K562 (cell line): ENCODE measurements at regions not wholly inside any gene's neighbourhood (a gene's known extent, or its start where the extent isn't known, plus 50 kb on each side); places are given as distances from the start of the nearest gene placed in this dataset.
"Not testable (repeated sequence)": the region's sequence is repeated elsewhere in the genome, so short reads cannot be mapped to it uniquely, and the experiment has no call there.

ENCODE experiments used
- ATF7 ChIP-seq: fragments of 450-650 bp; IDR thresholded peaks from 2 replicates; pipeline ENCODE4 v1.7.1; 2014; ENCODE audit warnings: mild to moderate bottlenecking, moderate library complexity
- KAT8 ChIP-seq: fragments of 450-650 bp; IDR thresholded peaks from 2 replicates; pipeline ENCODE4 v1.6.1; 2016; ENCODE audit warnings: low read depth, mild to moderate bottlenecking
- MTA3 ChIP-seq: fragments of 450-650 bp; formaldehyde crosslinking; IDR thresholded peaks from 2 replicates; pipeline ENCODE4 v1.6.1; 2017; ENCODE audit warnings: mild to moderate bottlenecking, borderline replicate concordance
- SIRT6 ChIP-seq: IDR thresholded peaks from one replicate; pipeline ENCODE4 v1.6.1; 2012; ENCODE audit warnings: low read depth, mild to moderate bottlenecking, control low read depth, inconsistent platforms, low read length, moderate library complexity
- SMAD1 ChIP-seq: fragments of 150-350 bp; IDR thresholded peaks from 2 replicates; pipeline ENCODE4 v1.6.1; 2014; ENCODE audit warnings: low read length, low read depth; ENCODE audit not compliant: partially characterized antibody
- WHSC1 ChIP-seq: IDR thresholded peaks from one replicate; pipeline ENCODE4 v1.6.1; 2012; ENCODE audit warnings: low read length, control low read depth, inconsistent platforms
- YY1 ChIP-seq, 3 experiments: IDR thresholded peaks; 2 replicates each; pipeline ENCODE4 v1.6.1; 2011; ENCODE audit warnings: low read length in 2 of 3, mild to moderate bottlenecking in 2 of 3, moderate library complexity in 2 of 3, borderline replicate concordance in 1 of 3, control low read depth in 1 of 3, low read depth in 1 of 3; ENCODE audit not compliant: insufficient read depth in 3 of 3, insufficient replicate concordance in 2 of 3, control insufficient read depth in 1 of 3, insufficient read length in 1 of 3; ENCODE audit errors: extremely low read depth in 1 of 3
- ZFX ChIP-seq: sonication (generic); formaldehyde crosslinking; IDR thresholded peaks from 2 replicates; pipeline ENCODE4 v1.8.0; 2022; ENCODE audit warnings: mild to moderate bottlenecking, missing genetic modification reagents, moderate library complexity
- ZNF232 ChIP-seq: sonication (generic); formaldehyde crosslinking; IDR thresholded peaks from 2 replicates; pipeline ENCODE4 v1.8.0; 2022; ENCODE audit warnings: mild to moderate bottlenecking, missing genetic modification reagents
- ZNF707 ChIP-seq: fragments of 250-450 bp; sonication (Bioruptor Pico); conservative IDR thresholded peaks from 2 replicates; pipeline ENCODE4 v1.8.0; 2022; ENCODE audit warnings: inconsistent platforms, mild to moderate bottlenecking, moderate library complexity
- TF ChIP-seq, protein P1 (sequence below): fragments of 250-450 bp; sonication (Bioruptor Pico); IDR thresholded peaks from 2 replicates; pipeline ENCODE4 v1.6.1; 2021; ENCODE audit warnings: mild to moderate bottlenecking
- TF ChIP-seq, protein P2 (sequence below), 2 experiments: fragments of 450-650 bp; formaldehyde crosslinking in 1 of 2; IDR thresholded peaks; 2 replicates each; pipeline versions ENCODE4 v1.4.0 to v1.6.1; 2014 to 2020; ENCODE audit warnings: mild to moderate bottlenecking in 2 of 2, borderline replicate concordance in 1 of 2, low read depth in 1 of 2
- TF ChIP-seq, protein P3 (sequence below): fragments of 450-650 bp; IDR thresholded peaks from 2 replicates; pipeline ENCODE4 v1.6.1; 2016
- TF ChIP-seq, protein P4 (sequence below), 3 experiments: IDR thresholded peaks in 2 of 3; conservative IDR thresholded peaks in 1 of 3; 2 replicates each; pipeline ENCODE4 v1.5.1; 2011 to 2012; ENCODE audit warnings: low read length in 3 of 3, mild to moderate bottlenecking in 3 of 3, control low read depth in 2 of 3, improper control_type of control experiment in 1 of 3, inconsistent platforms in 1 of 3, low read depth in 1 of 3, mixed read lengths in 1 of 3, moderate library complexity in 1 of 3; ENCODE audit not compliant: insufficient read depth in 2 of 3

DNA sequence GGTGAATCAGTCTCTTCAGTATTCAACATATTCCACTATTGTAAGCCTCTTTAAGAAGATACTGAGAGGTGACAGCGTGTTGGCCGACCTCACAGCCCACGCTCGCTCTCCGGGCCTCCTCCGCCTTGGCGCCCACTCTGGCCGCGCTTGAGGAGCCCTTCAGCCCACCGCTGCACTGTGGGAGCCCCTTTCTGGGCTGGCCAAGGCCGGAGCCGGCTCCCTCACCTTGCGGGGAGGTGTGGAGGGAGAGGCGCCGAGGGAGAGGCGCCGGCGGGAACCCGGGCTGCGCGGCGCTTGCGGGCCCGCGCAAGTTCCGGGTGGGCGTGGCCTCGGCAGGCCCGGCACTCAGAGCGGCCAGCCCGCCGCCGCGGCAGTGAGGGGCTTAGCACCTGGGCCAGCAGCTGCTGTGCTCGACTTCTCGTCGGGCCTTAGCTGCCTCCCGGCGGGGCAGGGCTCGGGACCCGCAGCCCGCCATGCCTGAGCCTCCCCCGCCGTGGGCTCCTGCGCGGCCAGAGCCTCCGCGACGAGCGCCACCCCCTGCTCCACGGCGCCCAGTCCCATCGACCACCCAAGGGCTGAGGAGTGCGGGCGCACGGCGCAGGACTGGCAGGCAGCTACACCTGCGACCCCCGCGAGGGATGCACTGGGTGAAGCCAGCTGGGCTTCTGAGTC is 306.4 kb downstream of the SEMA3D start:
- TF ChIP-seq, protein P1, sequence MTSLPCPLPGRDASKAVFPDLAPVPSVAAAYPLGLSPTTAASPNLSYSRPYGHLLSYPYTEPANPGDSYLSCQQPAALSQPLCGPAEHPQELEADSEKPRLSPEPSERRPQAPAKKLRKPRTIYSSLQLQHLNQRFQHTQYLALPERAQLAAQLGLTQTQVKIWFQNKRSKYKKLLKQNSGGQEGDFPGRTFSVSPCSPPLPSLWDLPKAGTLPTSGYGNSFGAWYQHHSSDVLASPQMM (CRISPR knock-in tag) = not testable (repeated sequence)
- TF ChIP-seq SMAD1; WHSC1; SIRT6; KAT8; ZNF707; ZNF232 (CRISPR knock-in tag): not testable (repeated sequence)
- TF ChIP-seq ATF7 (peak; percentile 66), MTA3 (0 out of 2 replicates have a peak, but pooled peaks have one; percentile 72), ZFX (CRISPR knock-in tag) (peak; percentile 95), YY1 (IDR thresholded peaks at IDR 0.05; ENCODE audit: borderline replicate concordance in 1 of 3, control insufficient read depth in 1 of 3, extremely low read depth in 1 of 3, insufficient read depth in 3 of 3, insufficient read length in 1 of 3, insufficient replicate concordance in 2 of 3, low read depth in 1 of 3, low read length in 2 of 3) (peak in 2 of 3 experiments; percentile 52 to 57)
- TF ChIP-seq, protein P2, sequence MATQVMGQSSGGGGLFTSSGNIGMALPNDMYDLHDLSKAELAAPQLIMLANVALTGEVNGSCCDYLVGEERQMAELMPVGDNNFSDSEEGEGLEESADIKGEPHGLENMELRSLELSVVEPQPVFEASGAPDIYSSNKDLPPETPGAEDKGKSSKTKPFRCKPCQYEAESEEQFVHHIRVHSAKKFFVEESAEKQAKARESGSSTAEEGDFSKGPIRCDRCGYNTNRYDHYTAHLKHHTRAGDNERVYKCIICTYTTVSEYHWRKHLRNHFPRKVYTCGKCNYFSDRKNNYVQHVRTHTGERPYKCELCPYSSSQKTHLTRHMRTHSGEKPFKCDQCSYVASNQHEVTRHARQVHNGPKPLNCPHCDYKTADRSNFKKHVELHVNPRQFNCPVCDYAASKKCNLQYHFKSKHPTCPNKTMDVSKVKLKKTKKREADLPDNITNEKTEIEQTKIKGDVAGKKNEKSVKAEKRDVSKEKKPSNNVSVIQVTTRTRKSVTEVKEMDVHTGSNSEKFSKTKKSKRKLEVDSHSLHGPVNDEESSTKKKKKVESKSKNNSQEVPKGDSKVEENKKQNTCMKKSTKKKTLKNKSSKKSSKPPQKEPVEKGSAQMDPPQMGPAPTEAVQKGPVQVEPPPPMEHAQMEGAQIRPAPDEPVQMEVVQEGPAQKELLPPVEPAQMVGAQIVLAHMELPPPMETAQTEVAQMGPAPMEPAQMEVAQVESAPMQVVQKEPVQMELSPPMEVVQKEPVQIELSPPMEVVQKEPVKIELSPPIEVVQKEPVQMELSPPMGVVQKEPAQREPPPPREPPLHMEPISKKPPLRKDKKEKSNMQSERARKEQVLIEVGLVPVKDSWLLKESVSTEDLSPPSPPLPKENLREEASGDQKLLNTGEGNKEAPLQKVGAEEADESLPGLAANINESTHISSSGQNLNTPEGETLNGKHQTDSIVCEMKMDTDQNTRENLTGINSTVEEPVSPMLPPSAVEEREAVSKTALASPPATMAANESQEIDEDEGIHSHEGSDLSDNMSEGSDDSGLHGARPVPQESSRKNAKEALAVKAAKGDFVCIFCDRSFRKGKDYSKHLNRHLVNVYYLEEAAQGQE (IDR thresholded peaks at IDR 0.05; ENCODE audit: borderline replicate concordance) = peak; percentile 54; the same call in 1 of the 2 replicates
- TF ChIP-seq, protein P2 (CRISPR knock-in tag; IDR thresholded peaks at IDR 0.05; ENCODE audit: low read depth) = peak; percentile 79
- TF ChIP-seq, protein P3, sequence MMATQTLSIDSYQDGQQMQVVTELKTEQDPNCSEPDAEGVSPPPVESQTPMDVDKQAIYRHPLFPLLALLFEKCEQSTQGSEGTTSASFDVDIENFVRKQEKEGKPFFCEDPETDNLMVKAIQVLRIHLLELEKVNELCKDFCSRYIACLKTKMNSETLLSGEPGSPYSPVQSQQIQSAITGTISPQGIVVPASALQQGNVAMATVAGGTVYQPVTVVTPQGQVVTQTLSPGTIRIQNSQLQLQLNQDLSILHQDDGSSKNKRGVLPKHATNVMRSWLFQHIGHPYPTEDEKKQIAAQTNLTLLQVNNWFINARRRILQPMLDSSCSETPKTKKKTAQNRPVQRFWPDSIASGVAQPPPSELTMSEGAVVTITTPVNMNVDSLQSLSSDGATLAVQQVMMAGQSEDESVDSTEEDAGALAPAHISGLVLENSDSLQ = not testable (repeated sequence)
- TF ChIP-seq, protein P4, sequence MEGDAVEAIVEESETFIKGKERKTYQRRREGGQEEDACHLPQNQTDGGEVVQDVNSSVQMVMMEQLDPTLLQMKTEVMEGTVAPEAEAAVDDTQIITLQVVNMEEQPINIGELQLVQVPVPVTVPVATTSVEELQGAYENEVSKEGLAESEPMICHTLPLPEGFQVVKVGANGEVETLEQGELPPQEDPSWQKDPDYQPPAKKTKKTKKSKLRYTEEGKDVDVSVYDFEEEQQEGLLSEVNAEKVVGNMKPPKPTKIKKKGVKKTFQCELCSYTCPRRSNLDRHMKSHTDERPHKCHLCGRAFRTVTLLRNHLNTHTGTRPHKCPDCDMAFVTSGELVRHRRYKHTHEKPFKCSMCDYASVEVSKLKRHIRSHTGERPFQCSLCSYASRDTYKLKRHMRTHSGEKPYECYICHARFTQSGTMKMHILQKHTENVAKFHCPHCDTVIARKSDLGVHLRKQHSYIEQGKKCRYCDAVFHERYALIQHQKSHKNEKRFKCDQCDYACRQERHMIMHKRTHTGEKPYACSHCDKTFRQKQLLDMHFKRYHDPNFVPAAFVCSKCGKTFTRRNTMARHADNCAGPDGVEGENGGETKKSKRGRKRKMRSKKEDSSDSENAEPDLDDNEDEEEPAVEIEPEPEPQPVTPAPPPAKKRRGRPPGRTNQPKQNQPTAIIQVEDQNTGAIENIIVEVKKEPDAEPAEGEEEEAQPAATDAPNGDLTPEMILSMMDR (IDR thresholded peaks at IDR 0.05 in 2 of 3, conservative IDR thresholded peaks at IDR 0.05 in 1 of 3; ENCODE audit: insufficient read depth in 2 of 3, low read depth in 1 of 3, low read length in 3 of 3) = not testable (repeated sequence)
